GM21737 (cell line): ENCODE measurements at regions not wholly inside any gene's neighbourhood (a gene's known extent, or its start where the extent isn't known, plus 50 kb on each side); places are given as distances from the start of the nearest gene placed in this dataset.

Experiments
- ATAC-seq: cut with Tn5 transposase; IDR thresholded peaks from one replicate; pipeline ENCODE4 v1.9.1; 2021; ENCODE audit warnings: mild to moderate bottlenecking, moderate library complexity; ENCODE audit not compliant: unreplicated experiment

DNA sequence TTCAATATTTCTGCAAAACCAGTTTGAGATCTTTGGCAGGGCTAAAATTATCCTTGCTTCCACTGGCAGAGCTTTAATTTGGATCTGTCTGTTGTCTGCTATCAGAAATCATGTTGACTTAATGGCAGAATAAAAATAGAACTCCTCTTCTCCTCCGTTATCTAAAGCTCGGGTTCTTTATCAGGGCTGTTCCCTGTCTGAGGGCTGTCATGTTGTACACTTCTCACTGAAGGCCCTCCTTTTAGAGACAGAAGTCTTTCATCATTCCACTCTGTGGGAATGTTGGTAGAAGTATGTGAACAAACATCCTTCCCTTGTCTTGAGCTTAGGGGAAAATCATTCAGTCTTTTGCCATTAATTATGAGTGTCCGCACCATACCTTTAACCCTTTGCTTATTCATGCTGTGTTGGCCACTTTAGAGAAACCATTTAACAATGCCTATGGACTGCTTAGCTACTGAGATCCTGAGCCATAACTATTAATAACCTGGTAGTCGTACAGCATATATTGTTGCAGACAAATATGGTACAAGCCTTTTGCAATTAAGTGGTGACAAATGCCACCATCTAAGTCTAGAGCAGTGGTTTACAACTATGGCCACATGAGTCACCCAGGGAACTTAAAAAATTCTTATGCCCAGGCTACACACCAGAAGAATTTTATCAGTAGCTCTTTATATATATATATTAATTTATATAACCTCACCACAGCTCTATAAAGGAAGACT is 226.0 kb upstream of the TPM1 start:
- ATAC-seq = no peak

DNA sequence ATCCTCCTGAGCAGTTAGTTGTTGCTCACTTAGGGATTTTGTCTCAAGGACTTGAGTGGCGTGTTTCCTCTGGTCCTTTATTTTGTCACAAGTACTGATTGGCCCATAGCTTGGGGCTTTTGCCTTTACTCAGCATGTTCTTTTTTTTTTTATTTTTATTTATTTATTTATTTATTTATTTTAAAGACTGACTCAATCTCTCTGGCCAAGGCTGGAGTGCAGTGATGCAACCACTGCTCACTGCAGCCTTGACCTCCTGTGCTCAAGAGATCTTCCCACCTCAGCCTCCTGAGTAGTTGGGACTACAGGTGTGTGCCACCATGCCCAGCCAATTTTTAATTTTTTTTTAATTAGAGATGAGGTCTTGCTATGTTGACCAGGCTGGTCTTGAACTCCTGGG is 223.9 kb upstream of the TPM1 start:
- no peak for ATAC-seq

DNA sequence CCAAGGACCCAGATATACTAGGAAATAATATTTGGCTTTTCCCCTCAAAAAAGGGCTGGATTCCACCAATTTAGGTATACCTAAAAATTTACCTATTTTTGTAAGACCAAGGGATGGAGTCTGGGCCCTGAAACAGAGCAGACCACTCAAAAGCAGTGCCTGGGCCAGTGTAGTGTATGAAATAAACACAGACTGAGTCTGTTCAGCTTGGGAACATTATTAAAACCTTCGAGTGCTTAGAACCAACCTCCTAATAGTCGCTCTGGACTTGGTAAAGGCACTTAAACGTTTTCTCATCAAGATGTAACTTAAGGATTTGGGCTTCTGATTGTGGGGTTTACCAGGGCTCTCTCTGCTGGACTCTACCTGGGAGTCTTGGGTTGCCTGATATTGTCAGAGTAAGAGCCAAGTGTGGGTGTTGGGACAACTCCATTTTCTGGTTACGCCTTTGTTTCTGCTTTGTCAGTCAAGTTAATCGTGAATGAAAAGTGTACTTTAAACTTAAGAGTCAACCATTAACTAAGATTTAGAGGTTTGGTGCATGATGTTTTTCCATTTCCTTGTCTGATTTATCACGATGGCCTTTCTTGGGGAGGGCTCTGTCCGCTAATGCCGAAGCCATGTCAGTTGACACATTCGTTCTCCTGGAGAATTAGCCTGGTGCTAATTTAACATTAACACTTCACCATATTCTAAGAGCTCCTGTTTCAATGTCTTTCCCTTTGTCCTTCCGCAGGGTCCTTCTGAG is 221.0 kb upstream of the TPM1 start:
- no peak for ATAC-seq

DNA sequence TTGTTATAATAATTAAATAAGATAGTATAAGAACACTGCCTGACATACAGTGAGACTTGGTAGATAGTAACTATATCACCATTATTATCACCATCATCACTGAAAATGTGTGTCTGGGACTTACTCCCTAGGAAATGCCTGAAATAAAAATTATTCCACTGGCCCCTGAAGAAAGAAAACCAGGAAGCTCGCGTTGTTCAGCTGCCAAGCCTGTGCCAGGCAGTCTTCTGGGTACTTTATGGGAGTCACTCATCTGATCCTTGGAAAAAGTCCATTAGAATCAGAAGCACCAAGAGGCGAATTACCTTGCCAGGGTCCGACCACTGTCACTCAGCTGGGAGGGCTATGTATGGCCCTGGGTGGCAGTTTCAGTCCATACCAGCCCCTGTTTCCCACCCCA is 220.3 kb upstream of the TPM1 start:
- no peak for ATAC-seq

DNA sequence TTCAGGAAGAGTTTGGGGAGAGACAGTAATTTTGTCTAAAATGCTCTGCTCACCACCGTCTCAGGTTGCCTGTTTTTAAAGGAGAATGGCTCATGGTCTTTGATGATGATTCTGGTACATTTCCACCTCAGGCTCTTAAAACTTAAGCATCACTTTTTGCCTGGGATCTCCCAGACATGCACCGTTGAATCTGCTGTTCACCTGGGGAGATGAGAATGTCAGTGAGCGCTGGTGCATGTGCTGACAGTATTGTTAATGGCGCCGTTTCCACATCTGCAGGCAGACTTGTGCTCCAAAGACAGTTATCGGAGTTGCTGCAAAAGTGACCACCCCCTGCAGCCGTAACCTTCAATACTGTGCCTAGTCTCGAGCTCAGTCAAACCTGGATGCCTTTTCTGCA is 219.0 kb upstream of the TPM1 start:
- no peak for ATAC-seq

DNA sequence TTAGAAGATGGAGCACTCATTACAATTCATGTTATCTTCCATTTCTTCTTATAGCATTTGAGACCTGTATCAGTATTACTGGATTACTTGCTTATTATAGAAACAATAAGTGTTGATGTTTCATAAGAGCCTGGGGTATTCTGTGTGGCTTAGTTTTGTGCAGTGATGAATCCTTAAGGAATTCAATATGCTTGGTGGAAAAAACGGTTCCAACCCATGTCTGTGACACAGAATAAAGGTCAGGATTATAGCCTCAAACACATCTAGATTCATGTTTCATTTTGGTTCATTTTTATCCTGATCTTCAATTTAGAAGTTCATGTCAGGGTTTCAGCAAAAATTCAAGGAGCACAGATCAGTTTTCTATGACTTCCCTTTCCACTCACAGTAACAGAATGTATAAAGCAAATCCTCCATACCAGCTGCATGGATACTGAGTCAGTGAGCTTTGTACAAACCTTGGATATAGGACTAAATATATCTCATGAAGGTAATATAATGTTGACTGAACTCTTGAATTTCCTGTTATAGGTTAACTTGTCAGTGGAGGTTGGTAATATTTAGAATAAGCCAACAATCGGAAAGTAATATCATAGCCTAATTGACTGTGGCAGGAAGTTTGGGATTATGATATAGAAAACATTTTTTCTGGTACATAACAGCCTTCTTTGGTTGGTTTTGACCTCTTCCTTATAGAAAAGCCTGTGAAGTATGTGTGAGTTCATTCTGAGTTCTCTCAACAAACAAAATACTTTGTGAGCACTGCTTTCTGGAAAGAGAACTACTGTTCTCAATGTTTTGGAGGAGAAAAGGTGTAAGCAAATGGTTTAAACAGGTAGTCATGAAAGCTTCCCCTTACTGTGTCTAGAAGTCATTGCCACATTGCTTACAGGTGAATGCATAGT is 218.2 kb upstream of the TPM1 start:
- no peak for ATAC-seq

DNA sequence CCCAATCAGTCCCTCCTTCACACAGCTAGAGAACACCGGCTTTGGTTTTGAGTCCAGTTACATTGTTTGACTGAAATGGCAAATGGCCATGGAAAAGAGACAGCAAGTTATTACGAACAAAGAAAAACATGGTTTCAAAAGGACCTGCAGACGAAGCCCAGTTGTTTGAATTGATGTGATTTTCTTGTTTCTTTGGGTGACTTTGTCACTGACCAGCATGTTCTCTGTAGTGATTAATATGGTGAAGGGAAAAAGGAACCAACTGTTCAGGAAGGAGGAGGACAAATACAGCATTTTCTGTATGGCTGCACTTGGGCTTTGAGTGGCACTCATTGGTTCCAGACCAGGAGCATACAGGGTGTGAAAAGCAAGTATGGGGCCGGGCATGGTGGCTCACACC is 217.4 kb upstream of the TPM1 start:
- ATAC-seq = no peak

DNA sequence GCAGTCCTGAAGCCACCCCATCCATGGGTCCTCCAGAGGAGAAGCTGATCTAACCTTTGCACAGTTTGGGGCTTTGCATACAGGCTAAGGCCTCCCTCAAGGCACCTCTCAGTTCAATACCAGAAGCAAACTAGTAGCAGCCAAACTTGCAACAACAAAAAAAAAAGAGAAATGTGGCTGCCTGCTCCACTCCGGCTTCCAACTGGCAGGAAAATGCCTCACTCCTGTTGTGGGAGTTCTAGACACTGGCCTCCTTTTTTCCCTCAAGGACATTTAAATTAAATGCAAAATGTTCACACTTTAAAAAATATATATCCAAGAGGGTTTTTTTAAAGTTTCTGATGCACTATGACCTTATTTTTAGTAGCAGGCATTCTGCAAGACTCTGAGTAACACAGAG is 216.0 kb upstream of the TPM1 start:
- no peak for ATAC-seq

DNA sequence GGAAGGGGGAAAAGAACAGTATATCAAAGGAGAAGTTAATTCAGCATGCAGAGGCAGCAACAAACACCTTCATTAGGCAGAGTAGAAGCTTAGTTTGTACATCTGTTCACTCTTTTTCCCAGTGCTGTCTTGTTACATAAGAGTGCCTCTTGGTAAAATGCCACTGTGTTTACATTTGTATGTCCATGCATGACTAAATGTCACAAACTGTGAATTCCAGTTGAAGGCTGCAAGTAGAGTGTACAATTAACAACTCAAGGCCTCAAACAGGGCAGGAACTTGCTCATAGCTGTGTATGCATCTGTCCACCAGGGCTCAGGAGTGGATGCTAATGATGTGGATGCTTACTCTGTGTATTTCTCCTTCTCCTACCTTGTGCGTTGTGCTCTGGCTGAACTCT is 214.2 kb upstream of the TPM1 start:
- no peak for ATAC-seq

DNA sequence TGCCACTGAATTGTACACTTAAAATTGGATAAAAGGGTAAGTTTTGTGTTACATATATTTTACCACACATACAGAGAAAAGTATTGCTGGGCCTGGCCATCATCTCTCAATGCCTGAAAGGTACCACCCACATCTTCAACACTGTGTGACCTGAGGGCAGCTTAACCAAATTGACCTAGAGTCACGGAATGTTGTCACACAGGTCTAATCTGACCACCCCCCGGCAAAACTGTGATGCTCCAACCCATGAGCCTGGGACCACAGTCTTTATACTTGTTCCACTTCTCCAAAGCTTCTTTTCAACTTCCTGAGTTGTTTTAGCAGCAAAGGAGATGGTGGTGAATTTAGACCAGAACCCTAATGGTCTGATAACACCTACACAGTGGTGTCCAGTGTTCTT is 210.3 kb upstream of the TPM1 start:
- ATAC-seq = no peak

DNA sequence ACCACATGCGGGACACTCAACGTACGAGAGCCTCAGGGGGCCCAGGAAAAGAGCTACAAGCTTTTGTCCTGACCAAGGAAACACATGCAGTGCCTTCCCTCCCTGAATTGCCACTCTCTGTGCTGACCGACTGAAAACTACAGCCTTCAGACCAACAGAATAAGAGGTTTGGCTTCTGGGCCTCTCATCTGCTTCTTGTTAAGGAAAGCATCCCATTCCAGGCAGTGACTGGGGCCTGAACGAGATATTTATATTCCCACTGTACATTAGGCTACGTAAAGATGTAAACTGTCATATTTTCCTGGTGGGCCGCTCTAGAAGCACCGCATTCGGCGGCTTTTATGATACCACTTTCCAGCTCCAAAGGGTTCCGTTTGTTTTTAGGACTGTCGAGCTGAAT is 208.9 kb upstream of the TPM1 start:
- no peak for ATAC-seq

DNA sequence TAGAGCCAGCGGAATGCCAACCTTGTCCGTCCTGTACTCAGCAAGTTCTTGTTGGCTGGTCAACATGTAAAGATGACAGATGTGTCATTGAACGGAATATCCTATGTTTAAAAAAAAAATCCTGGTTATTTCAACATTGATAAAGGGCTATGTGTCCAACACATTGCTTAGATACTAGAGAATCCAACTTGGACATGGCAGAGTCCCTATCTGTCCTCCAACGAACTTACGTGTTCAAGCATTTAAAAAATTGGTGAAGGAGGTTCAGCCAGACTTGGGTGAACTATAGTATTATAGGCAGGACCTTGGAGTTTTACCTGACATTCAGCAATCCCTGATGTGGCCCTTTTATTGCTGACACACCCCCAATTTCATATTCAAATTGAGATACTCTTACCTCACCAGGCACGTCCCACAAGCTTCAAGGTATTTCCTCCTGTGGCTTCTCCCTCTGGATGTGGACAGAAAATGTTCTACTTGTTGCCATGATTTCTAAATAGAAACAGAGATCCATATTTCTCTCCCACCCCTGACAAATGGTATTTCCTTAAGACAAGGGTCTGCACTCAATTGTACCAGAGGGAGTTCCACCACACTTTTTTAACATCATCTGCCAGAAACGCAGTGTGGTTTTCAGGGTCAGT is 207.7 kb upstream of the TPM1 start:
- ATAC-seq = no peak

DNA sequence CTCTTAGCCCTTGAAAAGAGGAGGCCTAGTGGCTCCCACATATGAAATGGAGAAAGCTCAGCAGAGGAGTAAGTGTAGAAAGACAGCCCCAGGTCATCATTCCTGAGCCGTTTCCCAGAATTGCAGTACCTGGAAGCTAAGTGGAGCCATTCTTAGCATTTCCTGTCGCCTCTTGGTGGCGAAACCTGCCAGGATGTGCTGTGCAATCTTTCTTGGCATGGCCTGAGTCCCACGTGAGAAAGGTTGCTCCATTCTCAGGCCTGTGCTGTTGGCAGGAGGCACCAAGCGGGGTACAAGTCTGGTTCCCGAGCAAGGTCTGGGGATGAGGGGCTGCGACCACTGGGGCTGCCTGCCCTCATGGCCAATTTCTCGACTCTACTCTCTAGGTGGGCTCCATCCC is 207.2 kb upstream of the TPM1 start:
- ATAC-seq = no peak

DNA sequence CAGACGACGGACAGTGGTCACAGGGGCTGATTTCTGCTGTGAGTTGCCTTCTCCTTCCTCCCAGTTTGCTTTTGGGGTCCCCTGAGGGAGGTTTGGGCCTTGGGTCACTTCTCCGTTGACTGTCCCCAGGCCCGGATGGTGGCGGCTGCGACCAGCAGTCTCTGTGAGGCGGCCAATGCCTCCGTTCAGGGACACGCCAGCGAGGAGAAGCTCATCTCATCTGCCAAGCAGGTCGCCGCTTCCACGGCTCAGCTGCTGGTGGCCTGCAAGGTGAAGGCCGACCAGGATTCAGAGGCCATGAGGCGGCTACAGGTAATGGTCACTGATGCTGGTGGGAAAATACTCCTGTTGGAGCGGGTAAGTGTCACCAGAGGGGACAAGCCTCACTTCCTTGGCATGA is 206.8 kb upstream of the TPM1 start:
- ATAC-seq = no peak

DNA sequence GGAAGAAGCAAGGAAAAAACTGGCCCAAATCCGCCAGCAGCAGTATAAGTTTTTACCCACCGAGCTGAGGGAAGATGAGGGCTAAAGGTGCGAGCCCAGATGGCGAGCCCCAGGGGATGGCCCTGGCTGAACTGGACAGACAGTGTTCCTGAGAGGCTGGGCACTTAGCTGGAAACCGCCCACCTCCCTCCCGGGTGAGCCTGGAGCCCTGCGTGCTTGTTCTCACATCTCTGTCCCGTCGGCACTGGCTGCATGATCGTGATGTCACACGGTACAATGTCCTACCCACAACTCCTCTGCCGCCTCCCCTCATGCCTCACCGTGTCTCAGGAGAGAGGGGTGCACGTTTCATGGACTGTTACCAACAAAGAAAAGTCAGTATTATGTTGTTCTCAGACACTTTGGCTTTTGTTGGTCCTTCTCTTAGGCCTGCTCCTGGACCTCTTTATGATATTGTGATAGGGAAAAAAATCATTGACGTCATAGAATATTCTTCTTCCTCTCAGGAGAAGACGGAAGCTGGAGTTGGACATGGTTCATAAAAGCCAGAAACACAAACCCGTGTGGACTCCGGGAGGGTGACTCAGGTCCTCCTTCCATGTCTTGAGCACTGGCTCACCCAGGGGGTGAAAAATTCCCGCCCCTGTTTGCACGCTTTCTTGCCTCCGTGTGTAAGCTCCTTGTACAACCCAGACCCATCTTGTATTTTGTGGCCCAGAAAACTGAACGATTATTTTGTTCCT is 201.8 kb upstream of the TPM1 start:
- no peak for ATAC-seq

DNA sequence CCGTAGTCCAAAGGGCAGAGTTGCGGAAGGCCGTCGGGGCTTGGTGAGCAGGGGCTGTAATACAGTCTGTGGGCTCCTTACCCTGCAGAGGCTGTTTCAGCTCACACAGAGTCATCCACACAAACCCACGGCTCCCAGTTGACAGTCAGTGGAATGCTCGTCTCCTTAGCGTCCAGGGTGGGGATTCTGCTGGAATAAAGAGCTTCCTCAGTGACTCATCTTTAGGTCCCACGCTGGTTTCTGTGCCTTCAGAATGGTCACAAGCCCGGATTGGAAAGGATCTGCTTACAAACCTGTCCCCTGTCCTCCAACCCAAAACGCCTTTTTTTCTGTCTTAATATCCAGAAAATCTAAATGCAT is 201.3 kb upstream of the TPM1 start:
- ATAC-seq = no peak

DNA sequence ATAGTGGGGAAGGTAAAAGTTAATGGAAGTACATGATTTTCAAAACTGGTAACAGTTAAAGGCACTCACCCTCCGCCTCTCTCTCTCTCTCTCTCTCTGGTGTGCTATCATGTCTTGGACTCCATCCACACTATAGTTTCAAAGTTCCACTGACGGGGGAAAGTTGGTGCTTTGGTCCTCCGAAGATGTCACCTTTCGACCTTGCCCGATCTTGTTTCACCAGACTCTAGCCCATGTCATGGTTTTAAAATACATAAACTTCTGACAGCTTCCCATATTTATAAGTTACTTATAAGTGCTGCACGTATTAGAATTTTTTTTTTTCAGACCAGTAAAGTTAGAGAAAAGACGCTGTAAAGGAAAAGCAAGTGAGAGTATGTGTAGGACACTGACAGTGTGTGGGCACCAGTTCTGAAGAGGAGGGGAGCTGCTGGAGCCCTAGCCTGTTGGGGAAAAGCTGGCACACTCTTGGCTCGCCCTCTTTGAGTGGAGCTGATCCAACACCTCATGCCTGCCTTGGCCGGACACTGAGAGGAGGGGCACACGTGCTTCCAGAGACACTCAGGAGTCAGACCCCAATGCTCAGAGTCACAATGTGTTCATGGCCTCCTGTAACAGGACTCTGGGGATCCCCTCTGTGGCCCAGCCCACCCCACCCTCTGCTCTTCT is 200.5 kb upstream of the TPM1 start:
- no peak for ATAC-seq

DNA sequence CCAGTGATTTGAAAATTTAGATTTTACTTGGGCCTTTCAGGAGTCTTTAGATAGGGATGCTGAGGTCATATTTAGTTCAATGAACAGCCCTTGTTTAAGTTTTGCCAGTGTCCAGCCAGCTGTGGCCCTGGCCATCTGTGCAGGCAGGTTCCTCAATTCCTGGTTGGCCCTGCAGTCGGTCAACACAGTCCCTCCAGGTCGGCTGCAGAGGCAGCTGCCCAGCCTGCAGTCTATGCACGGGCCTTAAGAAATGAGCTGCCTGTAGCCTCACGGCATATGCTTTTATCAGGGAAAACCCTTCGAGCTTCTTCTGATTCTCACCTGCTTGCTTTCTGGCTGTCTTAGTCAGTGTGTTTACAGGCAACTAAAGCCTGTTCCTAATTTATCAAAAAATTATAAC is 199.2 kb upstream of the TPM1 start:
- no peak for ATAC-seq

DNA sequence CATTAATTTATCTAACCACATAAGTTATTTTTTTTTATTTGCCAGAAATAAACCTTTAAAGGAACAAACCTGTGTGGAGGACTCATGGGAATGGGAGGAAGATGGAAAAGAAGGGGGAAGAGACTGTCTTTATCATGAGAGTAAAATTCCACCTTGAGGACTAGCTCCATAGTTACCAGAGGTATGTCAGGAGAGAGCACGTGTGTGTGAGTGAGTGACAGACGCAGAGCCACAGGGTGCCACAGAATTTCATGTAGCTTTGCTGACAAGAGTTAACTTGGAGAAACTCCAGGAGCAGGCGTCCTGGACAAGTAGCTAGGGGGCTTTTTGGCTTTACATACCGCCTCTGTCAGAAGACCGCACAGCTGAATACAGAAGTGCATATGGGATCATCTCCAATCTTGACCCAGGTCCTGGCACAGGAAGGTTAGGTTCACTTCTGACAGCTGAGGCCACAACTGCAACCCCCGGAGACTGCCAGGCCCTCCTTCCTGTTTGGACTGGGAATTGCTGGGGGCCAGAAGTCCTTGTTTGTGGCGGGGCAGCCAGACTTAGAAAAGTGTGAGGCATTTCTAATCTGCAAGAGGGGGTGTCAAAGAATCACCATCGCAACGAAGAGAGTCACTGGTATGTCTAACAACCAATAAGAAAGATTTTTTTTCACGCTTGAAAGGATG is 197.8 kb upstream of the TPM1 start:
- ATAC-seq = no peak
